Activated CD4-positive, alpha-beta T cell treated with anti-CD3 and anti-CD28 coated beads for 48 hours (primary cell): ENCODE measurements at regions not wholly inside any gene's neighbourhood (a gene's known extent, or its start where the extent isn't known, plus 50 kb on each side); places are given as distances from the start of the nearest gene placed in this dataset.
"Not testable (repeated sequence)": the region's sequence is repeated elsewhere in the genome, so short reads cannot be mapped to it uniquely, and the experiment has no call there.

Experiments used
- DNase-seq: peaks from one replicate; pipeline ENCODE4 v3.0.0-alpha.2; 2020

GRCh38 chr13:65470781-65471180 is 1759.4 kb downstream of the PCDH9 start:
- no peak for DNase-seq

- DNase-seq: no peak
Measured at GRCh38 chr13:65468628-65469027, 1761.5 kb downstream of the PCDH9 start.

- no peak for DNase-seq
Measured at GRCh38 chr13:65461590-65461989, 1768.5 kb downstream of the PCDH9 start.

- no peak for DNase-seq
Measured at GRCh38 chr13:65460136-65460535, 1770.0 kb downstream of the PCDH9 start.

GRCh38 chr13:65456150-65456912 is 1773.8 kb downstream of the PCDH9 start:
- no peak for DNase-seq

GRCh38 chr13:65454403-65454802 is 1775.7 kb downstream of the PCDH9 start:
- DNase-seq: no peak

GRCh38 chr13:65453982-65454381 is 1776.2 kb downstream of the PCDH9 start:
- no peak for DNase-seq

- no peak for DNase-seq
Measured at GRCh38 chr13:65445340-65445739, 1784.8 kb downstream of the PCDH9 start.

- no peak for DNase-seq
Measured at GRCh38 chr13:65435590-65435989, 1794.5 kb downstream of the PCDH9 start.

GRCh38 chr13:65417953-65418352 is 1812.2 kb downstream of the PCDH9 start:
- DNase-seq: no peak

GRCh38 chr13:65416784-65417183 is 1813.4 kb downstream of the PCDH9 start:
- no peak for DNase-seq

- DNase-seq: no peak
Measured at GRCh38 chr13:65414187-65414586, 1815.9 kb downstream of the PCDH9 start.

GRCh38 chr13:65411521-65411920 is 1818.6 kb downstream of the PCDH9 start:
- no peak for DNase-seq

- DNase-seq: no peak
Measured at GRCh38 chr13:65410791-65411190, 1819.3 kb downstream of the PCDH9 start.

GRCh38 chr13:65401315-65401714 is 1828.8 kb downstream of the PCDH9 start:
- DNase-seq: no peak

GRCh38 chr13:65400702-65401101 is 1829.4 kb downstream of the PCDH9 start:
- no peak for DNase-seq

GRCh38 chr13:65387743-65388347 is 1842.3 kb downstream of the PCDH9 start:
- no peak for DNase-seq

- DNase-seq: no peak
Measured at GRCh38 chr13:65378943-65379519, 1851.1 kb downstream of the PCDH9 start.

GRCh38 chr13:65378484-65378883 is 1851.7 kb downstream of the PCDH9 start:
- no peak for DNase-seq

- DNase-seq: no peak
Measured at GRCh38 chr13:65368832-65369231, 1861.3 kb downstream of the PCDH9 start.

GRCh38 chr13:65353951-65354350 is 1876.2 kb downstream of the PCDH9 start:
- DNase-seq: no peak

GRCh38 chr13:65353150-65353549 is 1877.0 kb downstream of the PCDH9 start:
- not testable (repeated sequence) for DNase-seq

- DNase-seq: no peak
Measured at GRCh38 chr13:65347420-65348030, 1882.6 kb downstream of the PCDH9 start.
